HG02973 (cell line): ENCODE measurements at regions not wholly inside any gene's neighbourhood (a gene's known extent, or its start where the extent isn't known, plus 50 kb on each side); places are given as distances from the start of the nearest gene placed in this dataset.

Source experiments
- ATAC-seq: cut with Tn5 transposase; IDR thresholded peaks from one replicate; pipeline ENCODE4 v1.9.1; 2021; ENCODE audit warnings: moderate library complexity; ENCODE audit not compliant: unreplicated experiment

DNA sequence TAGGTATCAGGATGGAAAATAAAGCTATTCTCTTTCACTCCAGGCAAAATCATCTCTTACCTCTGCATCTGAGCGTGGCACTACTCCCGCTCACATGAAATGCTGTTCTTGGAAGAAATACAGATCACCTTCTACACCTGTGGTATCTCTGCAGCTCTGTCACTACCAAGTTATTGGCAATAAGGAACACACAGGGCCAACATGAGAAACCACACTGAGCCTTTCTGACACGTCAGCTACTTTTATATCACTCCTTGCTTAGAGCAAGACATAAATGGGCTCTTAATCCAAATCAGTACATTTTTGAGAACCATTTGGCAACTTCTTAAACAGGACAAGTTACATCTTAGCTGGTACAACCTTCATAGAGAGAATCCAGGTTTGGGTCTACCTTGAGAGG, 101.8 kb upstream of the GUCY1A1 start:
- no peak for ATAC-seq

DNA sequence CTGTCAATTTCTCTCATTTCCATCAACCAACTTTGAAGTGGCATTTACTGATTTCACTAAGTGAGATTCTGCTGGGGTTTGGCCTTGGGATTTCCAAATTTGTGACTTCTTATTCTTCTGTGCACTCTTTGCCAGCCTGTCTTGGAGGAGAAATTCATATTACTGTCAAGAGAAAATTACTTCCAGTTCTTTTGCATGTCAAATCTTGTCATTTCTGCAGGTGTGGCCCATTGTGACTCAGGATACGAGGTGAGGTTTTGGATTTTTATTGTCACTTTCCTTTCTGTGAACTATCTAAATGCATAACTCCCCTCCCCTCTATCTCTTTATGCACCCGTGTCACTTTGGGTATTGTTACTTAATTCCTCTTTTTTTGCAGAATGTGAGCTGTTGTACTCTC, 102.6 kb upstream of the GUCY1A1 start:
- ATAC-seq, result no peak

DNA sequence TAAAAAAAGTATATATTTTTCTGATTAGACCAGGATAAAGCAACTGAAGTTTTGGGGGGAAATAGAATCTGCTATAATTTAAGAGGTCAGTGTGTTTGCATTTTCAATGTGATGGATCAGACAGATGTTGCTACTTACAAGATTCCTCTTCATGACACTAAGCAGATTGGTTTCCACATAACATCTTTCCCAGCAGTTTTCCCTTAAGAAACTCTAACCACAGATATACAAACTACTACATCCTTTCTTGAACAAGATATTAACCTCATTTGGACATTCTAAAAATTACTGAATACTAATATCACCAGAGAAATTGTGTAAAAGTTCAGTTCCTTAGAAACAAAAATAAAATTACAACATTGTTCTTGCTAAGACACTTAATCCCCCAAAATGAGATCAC, 106.7 kb upstream of the GUCY1A1 start:
- ATAC-seq, result no peak

DNA sequence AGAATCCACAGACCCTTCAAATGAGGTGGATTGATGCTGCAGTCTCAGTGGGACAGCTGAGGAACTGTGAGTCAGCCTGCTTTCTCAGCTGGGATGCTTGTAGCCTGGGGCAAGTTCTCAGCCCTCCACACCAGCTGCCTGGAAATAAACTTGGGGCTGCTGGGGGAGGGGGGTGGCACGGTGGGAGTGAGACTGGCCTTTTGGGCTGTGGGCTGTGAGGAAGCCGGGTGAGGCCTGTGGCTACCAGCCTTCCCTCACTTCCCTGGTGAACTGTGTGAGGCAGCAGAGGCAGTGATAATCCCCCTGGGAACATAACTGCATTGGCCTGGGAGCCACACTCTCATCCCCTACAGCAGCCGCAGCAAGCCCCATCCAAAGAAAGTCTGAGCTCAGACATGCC, 114.5 kb upstream of the GUCY1A1 start:
- no peak for ATAC-seq

DNA sequence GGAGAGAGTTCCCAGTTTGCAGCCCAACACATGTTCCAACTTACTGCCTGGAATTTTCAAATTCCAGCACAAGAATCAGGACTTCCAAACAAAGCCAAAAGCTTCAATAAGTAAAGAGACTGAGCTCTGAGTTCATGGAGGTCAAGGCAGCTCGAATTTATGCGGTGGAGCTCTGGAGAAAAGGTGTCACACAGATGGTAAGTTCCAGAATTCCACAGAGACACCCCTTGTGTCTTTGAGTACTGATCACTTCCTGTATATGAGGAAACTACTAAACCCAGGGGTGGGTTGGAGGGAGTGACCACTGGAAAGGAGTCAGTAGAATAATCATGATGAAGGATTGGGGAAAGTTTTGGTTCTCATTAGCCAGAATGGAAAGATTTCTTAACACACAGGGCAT, 118.5 kb upstream of the GUCY1A1 start:
- ATAC-seq, result no peak

DNA sequence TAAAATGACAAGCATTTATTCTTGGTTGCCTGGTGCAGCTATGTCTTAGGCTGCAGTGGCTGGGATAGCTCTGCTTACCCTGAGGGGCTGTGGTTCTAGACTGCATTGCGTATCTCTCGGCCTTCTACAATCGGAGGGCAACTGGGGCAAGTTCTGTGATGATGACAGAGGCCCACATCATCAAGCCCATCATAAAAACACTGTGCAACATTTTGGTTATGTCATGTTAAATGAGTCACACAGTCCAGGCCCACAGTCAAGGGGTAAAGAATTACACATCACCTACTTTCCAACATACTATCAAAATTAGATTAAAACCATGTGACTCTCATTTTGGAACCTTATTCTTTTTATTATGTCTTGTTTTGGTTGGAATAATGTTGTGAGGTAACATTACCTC, 120.2 kb upstream of the GUCY1A1 start:
- no peak for ATAC-seq

DNA sequence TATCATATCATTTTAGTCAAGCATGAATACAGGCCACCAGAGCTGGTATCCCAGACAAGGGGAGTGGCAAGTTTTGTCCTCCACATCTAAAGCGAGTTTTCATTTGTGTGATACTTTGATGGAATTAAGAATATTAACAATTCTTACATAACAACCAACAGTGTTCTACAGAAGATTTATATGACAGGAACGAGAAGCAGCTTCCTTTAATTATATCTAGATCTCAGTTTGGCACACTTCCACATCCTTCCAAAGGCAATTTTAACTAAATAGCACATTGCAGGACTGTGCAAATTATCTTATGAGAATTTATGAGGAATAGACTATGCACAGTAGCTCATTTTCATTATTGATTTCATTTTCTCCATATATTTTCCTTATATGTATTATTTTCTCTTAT, 121.2 kb upstream of the GUCY1A1 start:
- no peak for ATAC-seq

DNA sequence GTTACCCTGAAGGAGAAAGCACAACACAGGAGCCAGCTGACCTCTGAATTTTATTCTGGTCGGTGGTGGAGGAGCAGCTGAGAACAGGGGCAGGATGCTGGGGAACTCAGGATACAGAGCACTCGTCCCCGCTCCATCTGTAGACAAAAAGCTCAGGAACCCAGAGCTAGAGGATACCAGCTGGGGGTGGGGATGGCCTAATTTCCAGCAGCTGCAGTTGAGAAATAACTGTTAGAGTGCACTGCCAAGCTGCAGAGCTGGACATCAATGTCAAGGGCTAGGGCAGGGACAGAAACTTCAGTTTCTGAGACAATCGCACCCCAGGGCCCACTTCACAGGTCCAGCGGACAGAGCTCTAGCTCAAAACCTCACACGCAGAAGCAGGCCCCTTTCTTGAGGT, 122.1 kb upstream of the GUCY1A1 start:
- ATAC-seq, result no peak

DNA sequence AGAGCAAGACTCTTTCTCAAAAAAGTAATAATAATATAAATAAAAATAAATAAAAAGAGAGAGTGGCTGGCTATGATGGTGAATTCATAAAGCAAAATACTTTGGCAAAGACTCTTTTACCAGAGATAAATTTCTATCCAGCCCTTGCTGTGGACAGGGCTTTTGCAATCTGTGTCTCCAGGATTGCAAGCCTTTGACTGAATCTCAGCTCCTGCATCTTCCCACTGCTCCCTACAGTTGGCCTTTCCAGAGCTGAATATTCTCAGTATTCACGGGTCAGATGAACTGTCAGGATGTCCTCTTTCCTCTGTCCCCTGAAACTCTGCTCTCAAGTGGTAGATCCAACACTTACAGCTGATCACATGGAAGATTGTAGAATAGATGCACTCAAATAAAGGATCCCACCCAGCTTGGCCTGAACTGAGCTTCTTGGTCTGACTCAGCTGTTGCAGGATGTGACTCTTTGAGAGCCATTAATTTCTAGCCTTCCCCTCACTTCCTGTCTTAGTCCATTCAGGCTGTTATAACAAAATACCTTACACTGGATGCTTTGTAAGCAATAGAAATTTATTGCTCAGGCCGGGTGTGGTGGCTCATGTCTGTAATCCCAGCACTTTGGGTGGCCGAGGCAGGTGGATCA, 123.4 kb upstream of the GUCY1A1 start:
- peak; percentile 75 for ATAC-seq

DNA sequence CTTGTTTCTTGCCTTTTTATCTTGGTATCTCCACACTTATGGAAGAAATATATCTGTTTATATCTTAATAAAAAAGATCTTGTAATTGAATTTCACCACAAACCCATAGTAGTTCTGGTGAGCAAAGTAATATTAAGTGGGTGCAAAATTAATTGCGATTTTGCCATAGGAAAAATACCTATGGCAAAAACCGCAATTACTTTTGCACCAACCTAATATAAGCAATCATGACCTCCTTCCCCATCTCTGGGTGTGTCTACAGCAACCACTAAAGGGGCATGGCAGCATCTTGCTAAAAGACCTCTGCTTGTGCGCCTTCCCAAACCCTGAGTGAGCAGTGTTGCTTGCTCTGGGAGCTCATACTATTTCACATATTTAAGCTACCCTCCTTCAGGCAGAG, 124.2 kb upstream of the GUCY1A1 start:
- ATAC-seq, result no peak

DNA sequence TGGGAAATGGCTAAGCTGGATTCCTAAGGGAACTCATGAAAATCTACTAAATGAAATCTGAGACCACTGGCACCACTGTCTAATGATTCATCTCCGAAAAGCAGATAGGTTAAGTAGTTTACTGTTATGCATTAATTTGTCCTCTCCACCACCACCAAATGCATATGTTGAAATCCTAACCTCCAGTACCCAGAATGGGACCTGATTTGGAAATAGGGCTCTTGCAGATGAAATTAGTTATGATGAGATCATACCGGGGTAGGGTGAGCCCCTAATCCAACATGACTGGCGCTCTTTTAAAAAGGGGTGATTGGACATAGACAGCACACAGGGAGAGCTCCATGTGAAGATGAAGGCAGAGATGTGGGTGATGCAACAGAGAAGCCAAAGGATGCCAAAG, 124.9 kb upstream of the GUCY1A1 start:
- no peak for ATAC-seq

DNA sequence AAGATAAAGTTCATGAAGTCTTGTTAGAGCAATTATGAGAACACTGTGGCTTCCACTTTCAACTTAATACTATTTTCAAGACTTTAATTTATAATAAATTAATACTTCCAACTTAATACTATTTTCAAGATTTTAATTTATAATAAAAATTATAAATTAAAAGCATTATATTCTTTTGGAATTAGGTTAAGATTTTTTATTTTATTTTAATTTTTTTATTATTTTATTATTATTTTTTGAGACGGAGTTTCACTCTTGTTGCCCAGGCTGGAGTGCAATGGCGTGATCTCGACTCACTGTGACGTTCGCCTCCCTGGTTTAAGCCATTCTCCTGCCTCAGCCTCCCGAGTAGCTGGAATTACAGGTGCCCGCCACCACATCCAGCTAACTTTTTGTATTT, 126.0 kb upstream of the GUCY1A1 start:
- no peak for ATAC-seq

DNA sequence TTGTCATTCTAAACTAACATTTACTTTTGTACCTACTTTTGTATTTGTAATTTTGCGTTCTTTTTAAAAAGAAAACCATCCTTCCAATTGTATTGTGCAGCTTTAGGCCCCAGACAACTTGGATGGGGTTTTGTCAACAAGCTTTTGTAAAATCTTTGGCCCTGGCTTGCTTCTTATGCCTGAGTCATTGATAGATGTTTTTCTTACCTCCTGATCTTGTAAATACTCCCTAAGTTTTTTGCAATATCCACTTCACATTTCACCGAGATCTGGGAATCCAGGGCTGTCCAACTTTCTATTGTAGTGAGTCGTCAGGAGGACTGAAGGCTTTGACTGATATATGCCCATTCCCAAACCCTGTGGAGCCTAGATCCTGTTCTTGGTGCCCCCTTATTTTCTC, 126.9 kb upstream of the GUCY1A1 start:
- no peak for ATAC-seq

DNA sequence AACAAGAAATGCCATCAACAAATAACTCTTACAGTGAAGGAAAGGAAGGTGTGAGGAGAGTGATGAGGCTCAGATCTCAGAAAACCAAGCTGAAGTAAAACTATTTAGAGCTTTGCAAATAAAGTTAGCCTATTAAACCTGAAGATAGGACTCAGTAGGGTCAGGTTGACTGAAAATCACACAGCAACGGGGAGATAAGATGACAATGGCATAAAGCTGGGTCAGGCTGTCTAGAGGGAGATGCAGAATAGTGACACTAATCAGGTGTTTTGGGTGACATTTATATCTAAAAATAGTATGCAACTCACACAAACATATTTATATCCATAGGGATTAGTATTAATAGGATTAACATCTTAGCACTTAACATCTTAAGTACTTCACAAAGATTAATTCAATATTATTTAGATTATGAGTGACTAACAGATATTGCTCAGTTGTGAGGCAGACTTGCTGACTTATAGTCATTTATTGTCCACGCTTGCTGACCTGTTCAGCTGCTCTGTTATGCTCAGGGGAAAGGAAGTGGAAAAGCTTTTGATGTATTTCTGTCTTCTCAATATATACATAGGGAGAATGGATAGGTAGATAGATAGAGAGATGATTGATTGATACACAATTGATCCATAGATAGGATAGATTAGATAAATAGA, 130.7 kb upstream of the GUCY1A1 start:
- no peak for ATAC-seq

DNA sequence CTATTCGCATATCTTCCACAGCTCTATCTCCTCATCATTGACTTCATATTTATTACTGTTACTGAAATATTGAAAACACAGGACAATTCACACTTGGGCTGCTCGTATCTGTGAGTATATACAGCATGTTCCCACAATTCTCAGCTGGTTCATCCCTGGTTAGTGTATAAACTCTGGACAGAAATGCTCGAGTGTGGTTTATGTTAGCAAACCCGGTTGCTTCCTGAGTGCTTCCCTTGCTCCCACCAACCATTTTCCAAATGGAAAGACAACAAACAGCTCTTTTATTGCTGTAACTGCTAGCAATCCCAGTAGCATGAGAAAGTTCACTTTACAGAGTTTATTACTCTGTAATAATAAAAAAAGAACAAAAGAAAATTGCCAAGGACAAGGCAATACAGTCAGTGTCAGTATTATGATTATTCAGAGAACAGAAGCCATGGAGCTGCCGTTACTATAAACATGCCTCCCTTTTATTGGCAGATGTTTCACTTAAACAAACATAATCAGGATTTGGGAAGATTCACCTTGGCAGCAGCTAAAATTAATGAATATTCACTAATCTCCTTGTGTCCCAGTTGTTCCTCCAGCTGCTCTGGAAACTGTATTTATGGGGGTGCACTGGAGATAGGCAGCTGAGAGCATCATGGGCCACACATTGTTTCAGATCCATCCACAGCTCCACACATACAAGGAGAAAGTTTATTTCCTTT, 134.1 kb upstream of the GUCY1A1 start:
- ATAC-seq, result no peak

DNA sequence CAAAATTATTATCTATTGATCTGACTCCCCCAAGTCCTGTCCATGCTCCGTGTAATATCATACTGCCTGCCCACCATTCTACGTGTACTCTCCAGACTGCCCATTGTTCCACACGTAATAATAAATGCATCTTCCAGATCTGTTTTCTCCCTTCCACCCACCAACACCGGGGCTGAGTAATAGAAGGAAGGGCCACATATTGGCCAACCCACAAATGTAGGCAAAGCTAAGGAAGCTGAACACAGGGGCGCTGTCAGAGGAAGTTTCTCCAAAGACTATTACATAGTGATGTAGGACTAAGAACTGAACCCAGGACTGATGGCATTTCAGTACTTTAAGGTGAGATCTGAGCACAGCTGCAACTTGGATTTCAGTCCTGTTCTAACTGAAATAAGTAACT, 135.8 kb upstream of the GUCY1A1 start:
- ATAC-seq, result no peak

DNA sequence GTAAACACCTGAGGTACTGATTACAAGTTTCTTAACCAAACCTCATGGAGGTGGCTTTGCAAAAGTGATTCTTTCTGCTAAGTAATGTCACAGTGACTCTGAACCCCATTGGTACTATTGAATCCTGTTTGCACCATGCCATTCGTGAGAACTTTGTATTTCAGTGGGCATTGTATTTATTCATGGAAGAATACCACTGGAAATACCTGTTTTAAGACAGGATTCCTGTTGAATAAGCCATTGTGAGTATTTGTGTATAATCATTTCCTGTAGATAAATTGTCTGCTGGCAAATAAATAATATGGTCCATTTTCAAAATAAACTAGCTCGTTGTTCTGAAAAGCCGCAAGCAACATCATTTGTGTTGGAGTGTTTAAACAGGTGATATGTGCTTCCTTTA, 136.4 kb upstream of the GUCY1A1 start:
- ATAC-seq, result no peak

DNA sequence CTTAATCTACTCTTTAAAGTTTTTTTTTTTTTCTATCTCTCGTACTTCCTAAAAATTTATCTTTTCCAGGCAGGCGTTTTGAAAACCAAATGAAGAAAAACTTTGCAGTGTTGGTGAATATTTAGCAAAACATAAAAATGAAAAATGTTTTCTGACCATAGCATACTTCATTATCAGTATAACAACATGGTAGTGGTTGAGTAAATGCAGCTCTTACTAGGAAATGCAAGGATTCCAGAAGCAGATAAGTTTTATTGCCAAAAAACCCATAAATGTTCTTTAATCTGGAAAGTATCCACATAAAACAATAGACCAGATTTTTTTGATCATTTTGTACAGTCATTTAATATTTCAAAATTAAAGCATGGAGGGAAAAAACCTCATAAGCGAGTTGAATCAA, 136.9 kb upstream of the GUCY1A1 start:
- ATAC-seq, result no peak

DNA sequence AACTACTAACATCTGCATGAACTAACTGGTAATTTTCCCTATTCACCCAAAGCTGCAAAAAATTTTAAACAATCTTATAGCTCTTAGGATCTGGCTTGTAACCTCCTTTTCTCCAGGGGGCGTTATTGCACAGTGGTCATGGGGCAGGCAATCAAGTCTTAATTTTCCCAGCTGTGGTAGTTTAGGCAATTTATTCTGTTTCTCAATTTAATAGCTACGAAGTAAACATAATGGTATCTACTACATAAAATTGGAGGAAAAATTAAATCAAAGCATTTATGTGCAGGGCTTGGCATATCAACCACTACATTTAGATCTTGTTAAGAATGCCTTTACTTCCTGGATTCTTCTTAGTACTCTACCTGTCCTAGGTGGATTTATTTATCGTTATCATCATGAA, 137.4 kb upstream of the GUCY1A1 start:
- no peak for ATAC-seq

DNA sequence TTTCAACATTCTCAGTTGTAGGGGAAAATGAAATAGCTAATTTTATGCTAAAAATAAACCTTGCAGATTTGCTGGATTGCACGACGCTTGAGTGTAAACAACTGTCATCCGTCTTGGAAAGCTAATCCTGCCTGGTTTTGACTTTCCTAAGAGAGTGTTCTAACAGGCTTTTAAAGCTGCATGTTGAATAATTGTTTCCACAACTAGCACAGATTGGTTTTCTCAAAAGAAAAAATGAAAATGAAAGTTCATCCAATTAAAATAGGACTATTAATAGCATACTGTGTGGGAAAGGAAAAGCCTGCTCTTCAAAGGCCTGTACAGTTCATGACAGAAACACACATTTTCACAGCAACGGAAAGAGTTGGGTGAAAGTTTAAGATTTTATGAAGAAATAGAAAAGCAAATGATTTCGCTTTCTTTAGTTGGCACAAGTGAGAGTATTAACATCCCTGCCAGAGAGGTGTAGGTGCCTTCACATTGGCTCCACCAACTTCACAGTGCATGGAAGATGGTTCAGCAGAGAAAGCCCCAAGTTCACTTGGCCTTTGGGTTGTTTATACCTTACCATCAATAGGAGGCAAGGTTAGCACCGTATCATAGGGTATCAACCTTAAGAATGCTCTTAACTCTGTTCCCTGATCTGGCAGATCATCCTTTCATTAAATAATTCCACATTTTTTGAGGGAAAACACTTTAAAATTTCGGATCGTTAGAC, 140.0 kb upstream of the GUCY1A1 start:
- no peak for ATAC-seq

DNA sequence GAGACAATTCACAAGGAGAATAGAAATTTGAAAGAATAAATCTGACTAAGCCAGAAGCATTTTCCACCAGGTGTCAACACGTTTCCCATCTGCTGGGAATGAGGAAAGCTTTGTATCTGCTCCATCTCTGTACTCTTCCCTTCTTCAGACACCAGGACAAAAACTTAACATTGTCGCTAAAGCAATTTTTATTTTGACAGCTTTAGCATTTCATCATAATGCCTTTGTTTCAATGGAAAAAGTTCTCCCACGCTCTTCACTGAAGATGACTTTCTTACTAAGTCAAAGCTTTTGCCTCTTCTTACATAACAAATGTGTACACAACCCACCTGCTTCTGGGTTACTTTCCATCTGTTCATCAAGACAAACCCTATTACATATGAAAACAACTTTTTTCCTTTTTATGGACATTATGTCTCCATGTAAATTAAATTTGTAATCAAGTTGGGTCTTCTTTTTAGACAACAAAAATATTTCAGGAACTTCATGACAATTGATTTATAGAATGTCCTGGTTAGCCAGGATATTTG, 141.7 kb upstream of the GUCY1A1 start:
- no peak for ATAC-seq

DNA sequence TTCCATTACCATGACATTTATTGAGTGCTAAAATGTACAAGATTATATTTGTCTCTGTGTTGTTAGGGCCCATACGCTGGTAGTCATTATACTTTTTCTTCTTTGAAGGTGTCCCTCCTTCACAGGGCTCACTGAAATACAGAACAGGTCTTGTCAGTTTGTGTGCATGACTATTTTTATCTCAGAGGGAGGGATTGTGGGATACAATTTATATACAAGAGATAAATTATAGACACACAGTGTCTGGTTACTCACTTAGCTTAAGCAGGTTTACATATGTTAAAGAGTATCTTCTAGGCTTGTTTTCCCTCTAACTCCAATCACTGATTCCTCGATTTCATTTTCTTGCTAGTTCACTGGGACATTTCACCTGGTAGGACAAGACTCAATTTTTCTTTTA, 143.3 kb upstream of the GUCY1A1 start:
- ATAC-seq, result no peak
